ENCODE measurements at regions not wholly inside any gene's neighbourhood (a gene's known extent, or its start where the extent isn't known, plus 50 kb on each side); places are given as distances from the start of the nearest gene placed in this dataset.

- no peak overlapping the region for H3K4me3 ChIP-seq (ENCODE audit: low read depth, low read length, poor library complexity, severe bottlenecking)
- H3K9me3 ChIP-seq (ENCODE audit: low read length): no peaks in the 10 kb centered on the region
- BruUV-seq (replicated peaks): no TSS peak
- H2AFZ ChIP-seq (ENCODE audit: low read length): no peak overlapping the region
- H3K27ac ChIP-seq (ENCODE audit: low read depth, low read length, poor library complexity, severe bottlenecking): no peak overlapping the region
- no peaks in the 10 kb centered on the region for H3K79me2 ChIP-seq (ENCODE audit: insufficient read depth, low read depth, low read length)
- H3K4me1 ChIP-seq (ENCODE audit: insufficient read depth, low read length, poor library complexity, severe bottlenecking): no peaks in the 10 kb centered on the region
- H3K36me3 ChIP-seq (ENCODE audit: insufficient read depth, low read length): no peaks in the 10 kb centered on the region
- no peak overlapping the region for H3K4me2 ChIP-seq (ENCODE audit: low read length)
- no peaks in the 10 kb centered on the region for H4K20me1 ChIP-seq (ENCODE audit: insufficient read depth, low read length)
- TF ChIP-seq EZH2phosphoT487 (IDR thresholded peaks at IDR 0.05; ENCODE audit: borderline replicate concordance, low read depth, low read length) (no peak), CTCF (conservative IDR thresholded peaks at IDR 0.05; ENCODE audit: low read length) (no peak)
- intact Hi-C loops (cut with micrococcal nuclease; ENCODE audit: unreplicated experiment): loop anchor here (10.0 kb wide), 1 partner anchor 433 kb away; the partner anchor contains the start of gene IGFBP3
- no peak for DNase-seq (ENCODE audit: low spot score)
- H3K9me2 ChIP-seq (ENCODE audit: insufficient read depth, low read length): no peaks in the 10 kb centered on the region
- ChIA-PET POLR2A (interaction anchor here (0.7 kb wide), 3 partner anchors 12 to 413 kb away, joined by 3 to 4 read pairs (median 3); no protein-coding TSS in a partner anchor), CTCF (ENCODE audit: unreplicated experiment) (no interaction called here)
Observed at GRCh38 chr7:46357851-46358250, 436.8 kb upstream of the IGFBP3 start.

- intact Hi-C loops (cut with micrococcal nuclease; ENCODE audit: unreplicated experiment): loop anchor here (10.0 kb wide), 1 partner anchor 432 kb away; the partner anchor contains the start of gene IGFBP3
- no peak overlapping the region for H3K27ac ChIP-seq (ENCODE audit: low read depth, low read length, poor library complexity, severe bottlenecking)
- no peaks in the 10 kb centered on the region for H3K9me2 ChIP-seq (ENCODE audit: insufficient read depth, low read length)
- BruUV-seq (replicated peaks): no TSS peak
- no peak overlapping the region for H3K4me2 ChIP-seq (ENCODE audit: low read length)
- H2AFZ ChIP-seq (ENCODE audit: low read length): no peak overlapping the region
- DNase-seq (ENCODE audit: low spot score): no peak
- POLR2A ChIA-PET: interaction anchor here (0.7 kb wide), 1 partner anchor 12 kb away, joined by 3 read pairs; no protein-coding TSS in a partner anchor
- no peaks in the 10 kb centered on the region for H3K36me3 ChIP-seq (ENCODE audit: insufficient read depth, low read length)
- H3K4me1 ChIP-seq (ENCODE audit: insufficient read depth, low read length, poor library complexity, severe bottlenecking): no peaks in the 10 kb centered on the region
- no peaks in the 10 kb centered on the region for H3K79me2 ChIP-seq (ENCODE audit: insufficient read depth, low read depth, low read length)
- TF ChIP-seq EZH2phosphoT487 (IDR thresholded peaks at IDR 0.05; ENCODE audit: borderline replicate concordance, low read depth, low read length) (no peak), CTCF (conservative IDR thresholded peaks at IDR 0.05; ENCODE audit: low read length) (no peak)
- CTCF ChIA-PET (ENCODE audit: unreplicated experiment): no interaction called here
- H3K9me3 ChIP-seq (ENCODE audit: low read length): no peaks in the 10 kb centered on the region
- H3K4me3 ChIP-seq (ENCODE audit: low read depth, low read length, poor library complexity, severe bottlenecking): no peak overlapping the region
- no peaks in the 10 kb centered on the region for H4K20me1 ChIP-seq (ENCODE audit: insufficient read depth, low read length)
Observed at GRCh38 chr7:46357290-46357689, 436.2 kb upstream of the IGFBP3 start.

GRCh38 chr7:46356371-46356770, 435.3 kb upstream of the IGFBP3 start:
- CTCF ChIA-PET (ENCODE audit: unreplicated experiment): no interaction called here

More at GRCh38 chr7:46356371-46356770, 435.3 kb upstream of the IGFBP3 start:
- Histone ChIP-seq H3K4me3 (ENCODE audit: low read depth, low read length, poor library complexity, severe bottlenecking) (no peak overlapping the region), H4K20me1 (ENCODE audit: insufficient read depth, low read length) (no peaks in the 10 kb centered on the region), H2AFZ (ENCODE audit: low read length) (no peak overlapping the region), H3K27ac (ENCODE audit: low read depth, low read length, poor library complexity, severe bottlenecking) (no peak overlapping the region), H3K4me2 (ENCODE audit: low read length) (no peak overlapping the region), H3K79me2 (ENCODE audit: insufficient read depth, low read depth, low read length) (no peaks in the 10 kb centered on the region), H3K36me3 (ENCODE audit: insufficient read depth, low read length) (no peaks in the 10 kb centered on the region), H3K9me3 (ENCODE audit: low read length) (no peaks in the 10 kb centered on the region), H3K9me2 (ENCODE audit: insufficient read depth, low read length) (no peaks in the 10 kb centered on the region), H3K4me1 (ENCODE audit: insufficient read depth, low read length, poor library complexity, severe bottlenecking) (no peaks in the 10 kb centered on the region)
- no peak for DNase-seq (ENCODE audit: low spot score)
- intact Hi-C loops (cut with micrococcal nuclease; ENCODE audit: unreplicated experiment): loop anchor here (10.0 kb wide), 1 partner anchor 432 kb away; the partner anchor contains the start of gene IGFBP3
- no peak for TF ChIP-seq CTCF (conservative IDR thresholded peaks at IDR 0.05; ENCODE audit: low read length)
- TF ChIP-seq EZH2phosphoT487 (IDR thresholded peaks at IDR 0.05; ENCODE audit: borderline replicate concordance, low read depth, low read length): no peak
- BruUV-seq (replicated peaks): no TSS peak
- POLR2A ChIA-PET: no interaction called here
